OCI-LY3 (cell line): ENCODE measurements at regions not wholly inside any gene's neighbourhood (a gene's known extent, or its start where the extent isn't known, plus 50 kb on each side); places are given as distances from the start of the nearest gene placed in this dataset.

Experiments used
- EZH2phosphoT487 ChIP-seq: fragments of 200-600 bp; shearing (Covaris generic); IDR thresholded peaks from 2 replicates; pipeline ENCODE4 v1.6.1; 2018; ENCODE audit warnings: antibody characterized with exemption, mixed run types, low read depth
- TF ChIP-seq, protein P1 (sequence below): fragments of 200-600, 300-600 bp; sonication (generic); IDR thresholded peaks from 2 replicates; pipeline ENCODE4 v1.5.1; 2014; ENCODE audit warnings: antibody characterized with exemption, low read length, low read depth

DNA sequence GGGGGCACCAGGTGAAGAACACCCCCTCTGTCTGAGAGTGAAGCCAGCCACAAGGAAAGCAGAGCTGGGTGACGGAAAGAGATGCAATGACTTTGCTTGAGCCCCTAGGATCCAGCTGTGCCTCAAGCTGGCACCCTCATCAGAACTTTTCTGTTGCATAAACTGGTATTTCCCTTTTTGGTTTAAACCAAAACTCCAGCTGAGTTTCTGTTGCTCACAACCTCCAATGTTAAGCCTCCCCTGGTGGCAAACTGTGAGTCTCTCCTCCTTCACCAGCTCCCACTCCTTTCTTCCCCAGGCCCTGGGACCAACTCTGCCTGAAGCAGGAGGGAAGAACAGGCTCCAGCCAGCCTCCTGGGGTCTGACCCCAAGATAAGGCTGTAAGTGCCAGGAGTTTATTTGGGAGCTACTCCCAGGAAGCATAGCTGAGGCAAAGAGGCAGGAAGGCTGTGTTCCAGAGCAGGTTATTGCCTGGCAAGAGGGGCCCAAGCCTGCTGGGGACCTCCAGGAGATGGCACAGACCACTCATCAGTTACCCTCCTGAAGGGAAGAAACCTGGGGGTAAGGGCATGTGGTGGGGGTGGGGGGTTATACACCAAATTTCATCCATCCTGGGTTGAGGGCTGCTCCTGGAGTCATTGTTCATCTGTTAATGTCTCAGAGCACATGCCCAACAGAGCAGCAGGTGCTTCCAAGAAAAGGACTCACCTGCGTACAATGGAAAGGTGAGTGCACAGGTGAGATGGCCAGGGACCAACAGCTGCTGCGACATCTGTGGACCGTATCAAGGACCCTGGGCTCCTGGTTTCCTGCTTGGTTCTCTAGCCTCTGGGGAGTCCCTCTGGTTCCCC, 73.3 kb upstream of the NANOS1 start:
- TF ChIP-seq, protein P1, sequence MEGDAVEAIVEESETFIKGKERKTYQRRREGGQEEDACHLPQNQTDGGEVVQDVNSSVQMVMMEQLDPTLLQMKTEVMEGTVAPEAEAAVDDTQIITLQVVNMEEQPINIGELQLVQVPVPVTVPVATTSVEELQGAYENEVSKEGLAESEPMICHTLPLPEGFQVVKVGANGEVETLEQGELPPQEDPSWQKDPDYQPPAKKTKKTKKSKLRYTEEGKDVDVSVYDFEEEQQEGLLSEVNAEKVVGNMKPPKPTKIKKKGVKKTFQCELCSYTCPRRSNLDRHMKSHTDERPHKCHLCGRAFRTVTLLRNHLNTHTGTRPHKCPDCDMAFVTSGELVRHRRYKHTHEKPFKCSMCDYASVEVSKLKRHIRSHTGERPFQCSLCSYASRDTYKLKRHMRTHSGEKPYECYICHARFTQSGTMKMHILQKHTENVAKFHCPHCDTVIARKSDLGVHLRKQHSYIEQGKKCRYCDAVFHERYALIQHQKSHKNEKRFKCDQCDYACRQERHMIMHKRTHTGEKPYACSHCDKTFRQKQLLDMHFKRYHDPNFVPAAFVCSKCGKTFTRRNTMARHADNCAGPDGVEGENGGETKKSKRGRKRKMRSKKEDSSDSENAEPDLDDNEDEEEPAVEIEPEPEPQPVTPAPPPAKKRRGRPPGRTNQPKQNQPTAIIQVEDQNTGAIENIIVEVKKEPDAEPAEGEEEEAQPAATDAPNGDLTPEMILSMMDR: no peak
- no peak for TF ChIP-seq EZH2phosphoT487
